GM12878 (cell line): ENCODE measurements at regions not wholly inside any gene's neighbourhood (a gene's known extent, or its start where the extent isn't known, plus 50 kb on each side); places are given as distances from the start of the nearest gene placed in this dataset.
A peak's percentile ranks its signal among the peaks of the same experiment; 100 is the strongest.

ENCODE experiments used
- ATAC-seq: fragments of 200-7000 bp; cut with Tn5 transposase; 3 replicates; pipeline ENCODE4 v1.9.1; 2020; ENCODE audit warnings: mild to moderate bottlenecking, moderate library complexity
- BruUV-seq: library from RNA; stranded (reverse); fragments of 400-500 nt; replicated peaks from 2 replicates; lab custom pipeline; 2021; lab: Mats Ljungman, UMichigan
- CTCF ChIA-PET: fragments of 300-600 bp; sonication (Branson Sonifier 250); formaldehyde crosslinking; extraction: SDS; loops from one replicate; lab custom pipeline; 2021; ENCODE audit warnings: inconsistent platforms; lab: Yijun Ruan, JAX
- POLR2A ChIA-PET: fragments of 350-600 bp; formaldehyde crosslinking; extraction: SDS; loops from one replicate; lab custom pipeline; 2021; ENCODE audit warnings: inconsistent platforms; lab: Charles Lee
- RAD21 ChIA-PET: fragments of 300-600 bp; sonication (Branson Sonifier 250); formaldehyde crosslinking; loops from one replicate; lab custom pipeline; 2023; ENCODE audit warnings: antibody characterized with exemption; ENCODE audit not compliant: unreplicated experiment; lab: Charles Lee
- SMC1A ChIA-PET: fragments of 300-600 bp; sonication (Branson Sonifier 250); formaldehyde crosslinking; loops from one replicate; lab custom pipeline; 2023; ENCODE audit not compliant: unreplicated experiment, uncharacterized antibody; lab: Charles Lee
- DNase-seq: peaks from one replicate; pipeline ENCODE4 v3.0.0-alpha.2; 2011; ENCODE audit warnings: low read depth, low spot score
- FAIRE-seq: peaks from 3 replicates; lab custom pipeline; 2011; peaks lifted over from hg19 to GRCh38; lab: Jason Lieb, UNC
- H2AFZ ChIP-seq: 2 replicates; pipeline ENCODE4 v1.6.0; 2011; ENCODE audit warnings: low read depth, low read length, control low read depth; ENCODE audit not compliant: control insufficient read depth
- H3K27ac ChIP-seq: 2 replicates; pipeline ENCODE4 v1.5.1; 2011; ENCODE audit warnings: control low read depth; ENCODE audit not compliant: control insufficient read depth, insufficient read depth
- H3K27me3 ChIP-seq, 2 experiments: replicated peaks in 1 of 2; 2 replicates each; pipeline versions ENCODE4 v1.6.0 to v1.6.1; 2011; ENCODE audit warnings: low read length in 1 of 2; ENCODE audit not compliant: control insufficient read depth in 2 of 2, insufficient read depth in 2 of 2
- H3K36me3 ChIP-seq, 2 experiments: 2 replicates each; pipeline ENCODE4 v1.5.1; 2011; ENCODE audit warnings: low read length in 1 of 2; ENCODE audit not compliant: control insufficient read depth in 2 of 2, insufficient read depth in 2 of 2
- H3K4me1 ChIP-seq: 2 replicates; pipeline ENCODE4 v1.6.1; 2011; ENCODE audit warnings: mild to moderate bottlenecking, low read length, moderate library complexity, mixed read lengths; ENCODE audit not compliant: control insufficient read depth, insufficient read depth
- H3K4me2 ChIP-seq: 2 replicates; pipeline ENCODE4 v1.6.0; 2011; ENCODE audit warnings: control low read depth; ENCODE audit not compliant: control insufficient read depth, insufficient read depth
- H3K4me3 ChIP-seq: fragments of 200-600 bp; sonication (generic); 2 replicates; pipeline ENCODE4 v1.5.1; 2016
- H3K79me2 ChIP-seq: 2 replicates; pipeline ENCODE4 v1.6.0; 2011; ENCODE audit warnings: low read length; ENCODE audit not compliant: control insufficient read depth, insufficient read depth
- H3K9ac ChIP-seq: 2 replicates; pipeline ENCODE4 v1.8.0; 2011; ENCODE audit warnings: low read length, control low read depth, mixed read lengths; ENCODE audit not compliant: control insufficient read depth, insufficient read depth
- H3K9me3 ChIP-seq: replicated peaks from 3 replicates; pipeline ENCODE4 v1.5.1; 2011; ENCODE audit warnings: mild to moderate bottlenecking, low read length; ENCODE audit not compliant: control insufficient read depth, insufficient read depth
- H4K20me1 ChIP-seq: 2 replicates; pipeline ENCODE4 v1.6.0; 2011; ENCODE audit not compliant: control insufficient read depth, insufficient read depth
- BACH1 ChIP-seq: fragments of 450-650 bp; IDR thresholded peaks from 2 replicates; pipeline ENCODE4 v1.6.1; 2017; ENCODE audit warnings: mild to moderate bottlenecking, borderline replicate concordance
- CBFB ChIP-seq: IDR thresholded peaks from 2 replicates; pipeline ENCODE4 v1.6.1; 2016; ENCODE audit warnings: antibody characterized with exemption, low read depth
- DPF2 ChIP-seq: fragments of 450-650 bp; IDR thresholded peaks from 2 replicates; pipeline ENCODE4 v1.6.1; 2017; ENCODE audit warnings: mild to moderate bottlenecking
- HCFC1 ChIP-seq: fragments of 150-350 bp; IDR thresholded peaks from 2 replicates; pipeline ENCODE4 v1.6.1; 2014; ENCODE audit warnings: low read length
- IRF5 ChIP-seq: fragments of 450-650 bp; IDR thresholded peaks from 2 replicates; pipeline ENCODE4 v1.6.1; 2017; ENCODE audit warnings: borderline replicate concordance
- KDM1A ChIP-seq: fragments of 200-600 bp; sonication (generic); IDR thresholded peaks from 2 replicates; pipeline ENCODE4 v1.6.1; 2016; ENCODE audit warnings: borderline replicate concordance
- MTA2 ChIP-seq: fragments of 450-650 bp; IDR thresholded peaks from 2 replicates; pipeline ENCODE4 v1.6.1; 2016; ENCODE audit warnings: low read depth, mild to moderate bottlenecking, moderate library complexity
- MYC ChIP-seq: IDR thresholded peaks from 2 replicates; pipeline ENCODE4 v1.6.1; 2011; ENCODE audit warnings: mild to moderate bottlenecking, low read length, moderate library complexity, inconsistent platforms; ENCODE audit not compliant: insufficient read depth, insufficient replicate concordance, insufficient read length, severe bottlenecking
- SRF ChIP-seq, 2 experiments: IDR thresholded peaks; 2 replicates each; pipeline ENCODE4 v1.6.1; 2011; ENCODE audit warnings: low read depth in 2 of 2, low read length in 2 of 2, mild to moderate bottlenecking in 1 of 2, moderate library complexity in 1 of 2
- SUZ12 ChIP-seq: fragments of 200-600 bp; sonication (generic); IDR thresholded peaks from one replicate; pipeline ENCODE4 v1.6.1; 2018; ENCODE audit warnings: antibody characterized with exemption, mild to moderate bottlenecking; ENCODE audit not compliant: unreplicated experiment
- ZBED1 ChIP-seq: IDR thresholded peaks from 2 replicates; pipeline ENCODE4 v1.6.1; 2016; ENCODE audit warnings: borderline replicate concordance
- ZBTB33 ChIP-seq: fragments of 450-650 bp; IDR thresholded peaks from 2 replicates; pipeline ENCODE4 v1.6.1; 2017; ENCODE audit warnings: mild to moderate bottlenecking
- ZNF687 ChIP-seq: fragments of 450-650 bp; IDR thresholded peaks from 2 replicates; pipeline ENCODE4 v1.6.1; 2017; ENCODE audit warnings: mild to moderate bottlenecking, moderate library complexity
- WGBS: methylation state at CpG from one replicate; pipeline ENCODE4 v1.1.6; 2016; ENCODE audit warnings: low lambda C conversion rate; ENCODE audit not compliant: insufficient replicate concordance, insufficient coverage; ENCODE audit errors: missing lambda C conversion rate; 5-methylcytosine and 5-hydroxymethylcytosine counted together
- in situ Hi-C: fragments of 300-500 bp; cut with MboI; formaldehyde crosslinking; loops from 9 replicates; pipeline ENCODE4 v1.14.3; 2018; ENCODE audit warnings: mixed read lengths
- intact Hi-C: fragments of 100-400 bp; cut with micrococcal nuclease; formaldehyde crosslinking; loops from one replicate; pipeline ENCODE4 v1.14.2; 2022; ENCODE audit not compliant: unreplicated experiment

- TF ChIP-seq ZNF687 (peak; percentile 29; the same call in 1 of the 2 replicates), SUZ12 (no peak), SRF (IDR thresholded peaks at IDR 0.05; ENCODE audit: low read depth in 2 of 2, low read length in 2 of 2) (0 out of 4 replicates have a peak, but pooled peaks of 1 of the 2 experiments have one; percentile 1), ZBED1 (peak; percentile 60; the same call in 1 of the 2 replicates)
These were observed 97.9 kb upstream of the SERTAD2 start (continued) for GRCh38 chr2:64751286-64752260.

GRCh38 chr2:64753399-64753798 lies 99.7 kb upstream of the SERTAD2 start:
- Histone ChIP-seq H3K4me2 (no peak overlapping the region), H2AFZ (no peak overlapping the region), H3K27me3 (no peaks in the 10 kb centered on the region), H3K9me3 (no peaks in the 10 kb centered on the region; the same call in 2 of the 3 replicates), H3K79me2 (peaks cover 24% of the 10 kb centered on the region), H3K4me3 (no peak overlapping the region), H3K9ac (no peak overlapping the region), H3K27ac (no peak overlapping the region), H4K20me1 (no peaks in the 10 kb centered on the region), H3K4me1 (0 out of 2 replicates have a peak, but pooled peaks cover 3% of the 10 kb centered on the region), H3K36me3 (no peaks in the 10 kb centered on the region)
- FAIRE-seq (no peak), ATAC-seq (no peak), DNase-seq (no peak)
- CTCF ChIA-PET, result interaction anchor here (1.0 to 3.1 kb wide), 4 partner anchors 8 to 109 kb away, joined by 3 to 15 read pairs (median 9); no protein-coding TSS in a partner anchor
- no TSS peak for BruUV-seq
- SMC1A ChIA-PET, result interaction anchor here (1.3 to 35.8 kb wide), 4 partner anchors 9 to 101 kb away, joined by 4 to 945 read pairs (median 32); partner anchors contain the start of gene SERTAD2
- 92% methylated on average over 2 of the region's 2 CpGs for WGBS
- intact Hi-C loops, result loop anchor here (5.0 kb wide), 4 partner anchors 179 to 289 kb away; partner anchors contain the start of genes AFTPH and SLC1A4
- in situ Hi-C loops, result no loop called here
- RAD21 ChIA-PET, result interaction anchor here (0.9 to 15.2 kb wide), 4 partner anchors 9 to 109 kb away, joined by 3 to 514 read pairs (median 110); partner anchors contain the start of gene SERTAD2
- POLR2A ChIA-PET, result interaction anchor here (1.4 to 8.4 kb wide), 3 partner anchors 11 to 100 kb away, joined by 5 to 195 read pairs (median 115); partner anchors contain the start of gene SERTAD2
- no peak for TF ChIP-seq HCFC1
- no peak for TF ChIP-seq ZBTB33
- TF ChIP-seq BACH1, result no peak
- no peak for TF ChIP-seq IRF5
- TF ChIP-seq MYC, result no peak
- no peak for TF ChIP-seq CBFB
- no peak for TF ChIP-seq MTA2
- no peak for TF ChIP-seq DPF2
- TF ChIP-seq KDM1A, result no peak
